Stimulated activated naive CD8-positive, alpha-beta T cell treated with anti-CD3 and anti-CD28 coated beads, Interleukin-15, Interleukin-2, amounts not matched to agents 100 U/mL and 50 U/mL, for 24 hours (primary cell): ENCODE measurements at regions not wholly inside any gene's neighbourhood (a gene's known extent, or its start where the extent isn't known, plus 50 kb on each side); places are given as distances from the start of the nearest gene placed in this dataset.
A peak's percentile ranks its signal among the peaks of the same experiment; 100 is the strongest.

Experiments
- ATAC-seq: fragments of 150-1000 bp; cut with Tn5 transposase; one replicate; pipeline ENCODE4 v1.10.0; 2021
- DNase-seq: peaks from one replicate; pipeline ENCODE4 v3.0.0; 2021

GRCh38 chr3:180185650-180186049 lies 148.9 kb upstream of the PEX5L start:
- DNase-seq (no peak), ATAC-seq (no peak)

DNA sequence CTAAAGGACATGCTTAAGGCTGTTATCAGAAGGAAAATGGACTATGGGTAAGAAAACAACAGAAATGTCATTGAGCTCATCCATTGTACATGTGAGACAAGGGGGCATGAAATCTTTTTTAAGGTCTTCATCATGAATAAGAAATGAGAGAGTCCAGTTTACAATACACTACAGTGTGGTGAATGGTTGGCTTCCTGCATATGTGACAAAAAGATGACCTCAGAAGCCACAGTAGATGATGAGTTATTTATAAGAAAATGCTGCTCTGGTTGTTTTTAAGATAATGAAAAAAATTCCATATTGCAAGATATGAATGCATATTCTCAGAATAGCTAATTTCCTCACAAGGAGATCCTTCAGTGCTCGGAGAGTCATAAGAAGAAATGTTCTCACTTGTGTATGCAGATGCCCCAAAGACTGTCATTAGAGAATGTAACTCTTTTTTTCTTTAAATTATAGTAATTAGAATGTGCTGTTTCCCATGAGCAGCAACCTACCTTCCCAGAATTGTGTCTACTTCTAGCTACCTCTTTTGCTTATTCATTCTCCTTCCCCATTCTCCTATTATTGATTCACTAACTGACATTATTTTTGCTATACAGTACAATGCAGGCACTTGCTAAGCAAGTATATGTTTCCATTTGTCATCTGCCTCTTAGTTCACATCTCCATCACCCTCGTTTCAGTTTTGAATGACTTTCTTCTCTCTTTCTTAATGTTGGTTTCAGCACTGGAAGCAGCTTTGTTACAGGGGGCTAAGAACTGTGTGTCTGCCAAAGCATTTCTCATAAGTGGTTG lies 152.0 kb upstream of the PEX5L start:
- ATAC-seq (no peak), DNase-seq (no peak)

DNA sequence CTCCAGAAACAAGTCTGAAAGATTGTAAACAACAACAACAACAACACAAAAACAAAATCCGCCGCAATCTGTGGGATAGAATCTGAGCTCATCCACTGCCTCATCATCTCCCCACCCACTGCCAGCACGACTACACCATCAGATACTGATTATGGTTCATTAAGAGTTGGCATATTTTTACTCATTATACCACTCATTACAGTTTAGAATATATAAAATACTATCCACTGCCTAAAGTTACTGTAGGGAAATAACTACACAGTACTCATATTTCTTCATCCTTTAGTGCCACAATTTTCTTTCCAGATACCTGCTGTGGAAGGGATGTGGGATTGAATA lies 152.5 kb upstream of the PEX5L start:
- no peak for DNase-seq
- ATAC-seq, result no peak

DNA sequence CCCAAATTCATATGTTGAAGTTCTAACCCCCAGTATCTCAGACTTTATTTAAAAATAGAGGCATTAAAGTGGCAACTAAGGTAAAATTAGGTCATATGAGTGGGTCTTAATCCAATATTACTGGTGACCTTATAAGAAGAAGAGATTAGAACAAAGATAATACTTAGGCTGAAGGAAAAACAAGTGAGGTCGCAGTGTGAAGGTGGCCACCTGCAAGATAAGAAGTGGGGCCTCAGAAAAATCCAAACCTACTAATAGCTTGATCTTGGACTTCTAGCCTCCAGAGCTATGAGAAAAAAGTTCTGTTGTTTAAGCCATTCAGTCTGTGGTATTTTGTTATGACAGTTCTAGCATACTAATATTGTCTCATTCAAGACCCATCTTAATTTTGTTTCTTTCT lies 159.9 kb upstream of the PEX5L start:
- no peak for DNase-seq
- no peak for ATAC-seq

- no peak for DNase-seq
- ATAC-seq, result no peak
Measured at GRCh38 chr3:180199417-180199995, 162.8 kb upstream of the PEX5L start.

GRCh38 chr3:180215866-180216265 lies 179.1 kb upstream of the PEX5L start:
- ATAC-seq (no peak), DNase-seq (no peak)

DNA sequence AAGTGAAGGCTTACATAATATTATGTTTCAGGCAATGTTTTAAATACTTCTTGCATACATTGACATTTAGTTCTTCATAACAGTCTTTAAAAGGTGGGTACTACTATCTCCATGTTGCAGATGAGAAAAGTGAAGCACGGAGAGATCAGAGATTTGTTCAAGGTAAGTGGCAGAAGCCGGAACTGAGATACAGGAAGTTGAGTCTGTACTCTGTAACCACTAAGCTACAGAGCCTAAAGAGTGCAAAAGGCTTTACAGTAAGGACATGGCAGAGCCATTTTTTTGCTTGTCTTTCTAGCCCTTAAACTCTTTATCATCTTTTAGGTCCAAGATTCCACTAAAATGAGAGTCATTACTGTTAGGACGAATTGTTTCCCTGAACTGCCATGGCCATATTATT lies 186.5 kb upstream of the PEX5L start:
- no peak for ATAC-seq

GRCh38 chr3:180229113-180229512 lies 192.4 kb upstream of the PEX5L start:
- no peak for ATAC-seq

More for the DNA sequence above, 186.5 kb upstream of the PEX5L start:
- DNase-seq, result no peak

DNA sequence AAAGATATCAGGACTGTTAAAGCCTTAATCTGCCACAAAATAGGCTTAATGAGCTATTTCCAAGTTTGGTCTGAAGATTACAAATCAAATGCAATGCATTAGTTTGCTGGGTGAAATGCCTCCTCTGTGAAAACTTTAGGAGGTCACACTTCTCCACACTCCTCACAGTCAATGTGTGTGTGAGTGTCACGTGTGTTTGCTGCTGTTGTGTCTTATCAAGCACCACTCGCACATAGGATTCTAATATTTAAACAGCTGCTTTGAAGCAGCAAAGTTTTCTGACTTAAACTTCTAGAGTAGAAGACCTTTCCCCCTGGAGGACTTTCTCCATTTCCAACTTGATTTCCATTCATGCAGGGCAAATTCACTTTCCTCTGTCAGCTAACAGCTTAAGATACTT lies 203.2 kb upstream of the PEX5L start:
- ATAC-seq (no peak), DNase-seq (no peak)

More at GRCh38 chr3:180229113-180229512, 192.4 kb upstream of the PEX5L start:
- no peak for DNase-seq

GRCh38 chr3:180246688-180247195 lies 210.0 kb upstream of the PEX5L start:
- DNase-seq, result no peak
- ATAC-seq, result no peak

- DNase-seq (no peak), ATAC-seq (no peak)
Measured at GRCh38 chr3:180250172-180250571, 213.4 kb upstream of the PEX5L start.

- ATAC-seq (no peak), DNase-seq (no peak)
Measured at GRCh38 chr3:180252683-180253082, 215.9 kb upstream of the PEX5L start.

GRCh38 chr3:180253283-180253682 lies 216.5 kb upstream of the PEX5L start:
- ATAC-seq, result no peak

DNA sequence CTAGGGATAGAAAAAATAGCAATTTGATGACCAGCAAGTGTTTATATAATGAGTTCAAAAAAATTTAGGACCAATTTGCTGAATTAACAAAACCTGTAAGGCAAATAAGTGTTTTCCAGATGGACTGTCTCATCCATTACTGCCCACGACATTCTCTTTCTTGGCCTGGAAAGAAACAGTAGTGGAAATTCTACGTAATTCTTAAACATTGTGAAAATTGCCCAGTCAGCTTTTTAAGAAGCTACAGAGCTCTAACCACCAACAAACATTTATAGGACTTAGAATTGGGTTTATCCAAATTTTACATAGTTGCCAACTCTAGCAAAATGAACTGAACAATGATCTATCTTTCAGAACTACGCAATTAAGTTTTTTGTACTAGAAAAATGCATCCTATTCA lies 227.7 kb upstream of the PEX5L start:
- DNase-seq (no peak), ATAC-seq (no peak)

More at GRCh38 chr3:180253283-180253682, 216.5 kb upstream of the PEX5L start:
- no peak for DNase-seq

DNA sequence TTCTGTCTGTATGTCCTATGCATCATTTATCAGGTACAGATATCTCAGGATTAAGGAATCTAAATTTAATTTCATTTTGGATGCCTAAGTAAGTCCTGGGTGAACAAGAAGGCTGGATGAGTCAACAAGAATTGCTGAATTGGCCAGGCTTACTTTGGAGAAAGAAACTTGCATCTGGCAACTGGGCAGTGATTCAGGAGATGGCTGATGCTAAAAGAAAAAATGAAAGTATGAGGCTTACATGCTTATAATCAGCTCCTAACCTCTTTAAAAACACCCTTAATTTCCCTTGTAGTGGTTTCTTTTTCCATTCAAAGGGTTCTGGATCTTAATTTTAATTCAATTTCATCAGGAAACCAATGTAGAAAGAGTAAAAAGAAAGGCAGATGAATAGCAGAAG lies 228.8 kb upstream of the PEX5L start:
- DNase-seq (no peak), ATAC-seq (no peak)

DNA sequence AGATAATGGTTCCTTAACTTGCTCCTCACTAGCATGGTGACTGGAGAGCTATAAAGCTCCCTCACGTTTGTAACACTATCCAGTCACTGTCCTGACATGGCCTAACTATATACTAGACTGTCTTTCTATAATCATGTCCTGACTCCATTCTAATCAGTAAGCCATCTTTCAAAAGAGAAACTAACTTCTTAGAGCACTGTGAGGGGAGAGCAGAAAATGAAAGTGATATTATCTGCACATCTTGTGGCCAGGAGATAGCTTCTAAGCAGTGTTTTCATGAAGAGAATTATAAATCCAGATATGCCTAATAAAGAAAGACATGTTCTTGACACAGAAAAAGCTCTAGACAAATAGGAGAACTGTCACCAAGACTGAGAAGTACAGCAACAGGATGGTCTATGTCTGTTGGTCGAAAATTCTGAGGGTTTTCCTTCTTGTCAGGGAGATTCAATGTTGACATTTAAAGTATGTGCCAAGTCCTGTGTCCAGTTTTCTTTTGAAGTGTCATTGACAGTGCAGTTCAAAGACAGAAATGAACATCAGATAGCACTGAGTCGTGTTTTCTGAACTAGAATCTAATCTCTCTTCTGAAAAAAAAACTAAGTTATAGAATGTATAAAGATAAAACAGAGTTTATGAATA lies 230.6 kb upstream of the PEX5L start:
- ATAC-seq (peak; percentile 65), DNase-seq (no peak)

- ATAC-seq (no peak), DNase-seq (no peak)
Measured at GRCh38 chr3:180274536-180274935, 237.8 kb upstream of the PEX5L start.

DNA sequence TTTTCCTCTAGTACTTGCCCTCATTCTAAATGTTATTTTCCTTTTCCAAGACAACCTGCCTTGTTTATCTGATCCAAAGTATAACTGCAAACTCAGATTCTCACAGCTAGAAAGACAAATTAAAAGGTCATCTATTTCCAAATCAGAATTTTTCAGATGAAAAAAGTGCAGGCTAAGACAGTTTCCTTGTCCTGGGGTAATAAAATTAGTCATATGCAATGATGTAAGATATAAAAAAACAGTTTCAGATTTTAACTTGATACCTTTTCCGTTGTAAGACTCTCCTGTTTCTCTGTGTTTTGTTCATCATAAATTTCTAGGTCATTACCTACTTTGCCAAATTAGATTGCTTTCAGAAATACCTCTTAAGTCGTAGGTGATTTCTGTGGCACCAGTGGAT lies 238.4 kb upstream of the PEX5L start:
- no peak for DNase-seq
- ATAC-seq, result no peak

- no peak for DNase-seq
- ATAC-seq, result no peak
Measured at GRCh38 chr3:180277041-180277440, 240.3 kb upstream of the PEX5L start.

DNA sequence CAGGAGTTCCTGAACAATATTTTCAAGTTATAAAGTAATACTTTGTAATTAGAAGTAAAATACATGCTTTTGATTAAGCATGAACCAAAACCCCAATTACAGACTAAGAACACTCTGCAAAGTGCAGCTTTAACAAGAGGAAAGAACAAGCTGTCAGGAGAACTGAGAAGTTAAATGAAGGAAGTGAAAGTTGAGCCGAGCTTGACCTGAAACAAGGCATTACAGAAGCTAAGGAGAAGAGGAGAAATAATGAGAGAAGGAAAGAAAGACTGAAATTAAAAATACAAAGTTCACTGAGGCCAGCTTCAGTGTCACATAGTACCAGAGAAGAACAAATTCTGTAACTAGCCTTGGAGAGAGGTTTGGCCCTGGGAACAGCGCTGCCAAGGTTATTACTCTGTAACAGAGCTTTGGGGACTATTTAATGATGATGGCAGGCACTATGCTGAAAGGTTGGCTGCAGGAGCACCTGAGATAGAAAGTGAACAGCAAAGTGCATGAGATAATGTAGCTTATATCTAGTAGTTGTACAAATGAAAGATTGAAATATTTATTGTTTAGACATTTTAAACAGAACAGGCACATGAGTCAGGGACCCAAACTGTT lies 241.9 kb upstream of the PEX5L start:
- DNase-seq (no peak), ATAC-seq (no peak)

DNA sequence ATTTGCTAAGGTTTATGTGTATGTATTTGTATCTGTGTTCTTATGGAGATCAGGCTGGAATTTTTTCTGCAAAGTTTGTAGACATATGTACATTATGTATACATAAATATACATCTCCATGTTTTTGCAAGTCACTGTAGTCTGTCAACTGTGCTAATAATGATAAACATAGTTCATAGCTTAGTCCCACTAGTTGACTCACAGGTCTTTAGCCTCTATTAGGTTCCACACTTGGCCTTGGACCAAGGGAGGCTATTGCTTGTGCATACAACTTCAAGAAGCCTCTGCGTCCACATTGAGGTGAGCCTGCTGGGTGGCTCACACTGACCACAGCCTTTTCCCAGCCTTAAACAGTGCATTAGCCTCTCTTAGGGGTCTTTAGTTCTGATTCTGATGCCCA lies 243.8 kb upstream of the PEX5L start:
- ATAC-seq, result no peak
- DNase-seq, result no peak

- ATAC-seq (no peak), DNase-seq (no peak)
Measured at GRCh38 chr3:180282386-180282785, 245.6 kb upstream of the PEX5L start.

GRCh38 chr3:180283251-180283650 lies 246.5 kb upstream of the PEX5L start:
- DNase-seq (no peak), ATAC-seq (no peak)
